ENCODE measurements at regions not wholly inside any gene's neighbourhood (a gene's known extent, or its start where the extent isn't known, plus 50 kb on each side); places are given as distances from the start of the nearest gene placed in this dataset.
"Not testable (repeated sequence)": the region's sequence is repeated elsewhere in the genome, so short reads cannot be mapped to it uniquely, and the experiment has no call there.

DNA sequence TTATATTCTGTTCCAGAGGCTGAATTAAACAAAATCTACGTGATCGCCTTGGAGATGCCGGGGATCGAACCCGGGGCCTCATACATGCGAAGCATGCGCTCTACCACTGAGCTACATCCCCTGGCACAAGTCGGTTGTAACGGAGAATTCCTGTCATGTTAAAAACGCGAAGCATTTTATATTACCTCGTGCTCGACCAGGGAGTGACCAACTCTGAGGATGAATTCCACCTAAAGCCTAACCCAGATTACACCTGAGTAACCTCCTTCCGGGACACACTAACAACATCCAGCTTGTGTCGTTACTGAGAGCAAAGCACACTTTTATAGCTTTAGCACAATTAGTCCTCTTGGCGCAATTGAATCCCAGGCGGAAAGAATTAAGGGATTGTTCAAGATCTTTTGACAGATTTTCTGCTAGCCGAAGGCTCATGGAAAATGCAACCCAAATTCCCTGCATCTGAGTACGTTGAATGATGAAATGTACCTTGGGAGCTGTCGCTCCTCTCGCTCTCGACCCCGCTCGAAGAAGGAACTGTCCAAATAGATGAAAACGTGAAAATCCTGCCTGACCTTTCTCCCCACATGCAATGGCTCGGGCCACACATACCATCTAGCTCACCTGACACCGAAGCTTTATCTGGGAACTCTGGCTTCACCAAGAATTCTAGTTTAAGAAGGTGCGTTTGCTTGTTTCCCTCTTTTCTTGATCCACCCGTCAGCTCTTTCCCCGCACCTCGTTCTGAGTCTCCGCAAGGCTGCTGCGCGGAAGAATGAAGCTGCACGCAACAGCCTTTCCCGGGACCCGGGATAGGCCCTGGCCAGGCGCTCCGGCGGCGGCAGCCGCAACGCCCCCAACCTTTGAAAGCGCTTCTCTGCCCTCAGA, 148.3 kb downstream of the GPX5 start:
- ATAC-seq (peak in 1 of 2 donors; percentile 74), DNase-seq (no peak)
- TF ChIP-seq, protein P1, sequence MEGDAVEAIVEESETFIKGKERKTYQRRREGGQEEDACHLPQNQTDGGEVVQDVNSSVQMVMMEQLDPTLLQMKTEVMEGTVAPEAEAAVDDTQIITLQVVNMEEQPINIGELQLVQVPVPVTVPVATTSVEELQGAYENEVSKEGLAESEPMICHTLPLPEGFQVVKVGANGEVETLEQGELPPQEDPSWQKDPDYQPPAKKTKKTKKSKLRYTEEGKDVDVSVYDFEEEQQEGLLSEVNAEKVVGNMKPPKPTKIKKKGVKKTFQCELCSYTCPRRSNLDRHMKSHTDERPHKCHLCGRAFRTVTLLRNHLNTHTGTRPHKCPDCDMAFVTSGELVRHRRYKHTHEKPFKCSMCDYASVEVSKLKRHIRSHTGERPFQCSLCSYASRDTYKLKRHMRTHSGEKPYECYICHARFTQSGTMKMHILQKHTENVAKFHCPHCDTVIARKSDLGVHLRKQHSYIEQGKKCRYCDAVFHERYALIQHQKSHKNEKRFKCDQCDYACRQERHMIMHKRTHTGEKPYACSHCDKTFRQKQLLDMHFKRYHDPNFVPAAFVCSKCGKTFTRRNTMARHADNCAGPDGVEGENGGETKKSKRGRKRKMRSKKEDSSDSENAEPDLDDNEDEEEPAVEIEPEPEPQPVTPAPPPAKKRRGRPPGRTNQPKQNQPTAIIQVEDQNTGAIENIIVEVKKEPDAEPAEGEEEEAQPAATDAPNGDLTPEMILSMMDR (IDR thresholded peaks at IDR 0.05), result no peak
- H3K36me3 ChIP-seq, result no peaks in the 10 kb centered on the region
- H3K4me3 ChIP-seq, result no peak overlapping the region
- no peaks in the 10 kb centered on the region for H3K9me3 ChIP-seq
- intact Hi-C loops (cut with DNase I), result no loop called here
- H3K27ac ChIP-seq, result no peak overlapping the region
- peaks cover 53% of the 10 kb centered on the region for H3K27me3 ChIP-seq (ENCODE audit: low read depth)
- peaks cover 7% of the 10 kb centered on the region for H3K4me1 ChIP-seq

DNA sequence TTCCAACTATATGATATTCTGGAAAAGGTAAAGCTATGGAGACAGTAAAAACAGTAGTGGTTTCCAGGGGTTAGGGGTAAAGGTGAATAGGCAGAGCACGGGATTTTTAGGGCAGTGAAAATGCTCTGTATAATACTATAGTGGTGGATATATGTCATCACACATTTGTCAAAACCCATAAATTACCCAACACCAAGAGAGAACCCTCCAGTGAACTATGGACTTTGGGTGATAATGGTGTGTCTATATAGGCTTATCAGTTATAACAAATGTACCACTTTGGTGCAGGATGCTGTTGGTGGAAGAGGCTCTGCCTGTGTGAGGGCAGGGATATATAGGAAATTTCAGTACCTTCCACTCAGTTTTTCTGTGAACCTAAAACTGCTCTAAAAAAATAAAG, 149.9 kb downstream of the GPX5 start:
- TF ChIP-seq, protein P1 (IDR thresholded peaks at IDR 0.05), result no peak
- H3K36me3 ChIP-seq, result no peaks in the 10 kb centered on the region
- no peak overlapping the region for H3K4me3 ChIP-seq
- no peaks in the 10 kb centered on the region for H3K9me3 ChIP-seq
- intact Hi-C loops (cut with DNase I), result no loop called here
- ATAC-seq (no peak), DNase-seq (no peak)
- no peak overlapping the region for H3K27ac ChIP-seq
- peaks cover 67% of the 10 kb centered on the region for H3K27me3 ChIP-seq (ENCODE audit: low read depth)
- H3K4me1 ChIP-seq, result peaks cover 7% of the 10 kb centered on the region

DNA sequence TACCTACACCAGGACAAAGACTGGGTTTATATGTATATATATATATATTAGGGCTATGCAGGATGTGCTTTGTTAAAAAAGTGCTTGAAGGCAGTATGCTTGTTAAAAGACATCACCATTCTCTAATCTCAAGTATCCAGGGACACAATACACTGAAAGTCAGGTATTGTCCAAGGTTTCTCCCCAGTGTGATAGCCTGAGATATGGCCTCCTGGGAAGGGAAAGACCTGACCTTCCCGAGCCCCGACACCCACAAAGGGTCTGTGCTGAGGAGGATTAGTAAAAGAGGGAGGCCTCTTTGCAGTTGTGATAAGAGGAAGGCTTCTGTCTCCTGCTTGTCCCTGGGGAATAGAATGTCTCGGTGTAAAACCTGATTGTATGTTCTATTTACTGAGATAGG, 156.9 kb downstream of the GPX5 start:
- Histone ChIP-seq H3K4me1 (no peaks in the 10 kb centered on the region), H3K27ac (no peak overlapping the region), H3K9me3 (no peaks in the 10 kb centered on the region), H3K4me3 (no peak overlapping the region), H3K27me3 (ENCODE audit: low read depth) (peaks cover 68% of the 10 kb centered on the region), H3K36me3 (no peaks in the 10 kb centered on the region)
- no peak for ATAC-seq
- intact Hi-C loops (cut with DNase I), result loop anchor here (10.0 kb wide), 1 partner anchor 332 kb away; no protein-coding TSS in a partner anchor
- TF ChIP-seq, protein P1 (IDR thresholded peaks at IDR 0.05), result no peak
- DNase-seq, result no peak

DNA sequence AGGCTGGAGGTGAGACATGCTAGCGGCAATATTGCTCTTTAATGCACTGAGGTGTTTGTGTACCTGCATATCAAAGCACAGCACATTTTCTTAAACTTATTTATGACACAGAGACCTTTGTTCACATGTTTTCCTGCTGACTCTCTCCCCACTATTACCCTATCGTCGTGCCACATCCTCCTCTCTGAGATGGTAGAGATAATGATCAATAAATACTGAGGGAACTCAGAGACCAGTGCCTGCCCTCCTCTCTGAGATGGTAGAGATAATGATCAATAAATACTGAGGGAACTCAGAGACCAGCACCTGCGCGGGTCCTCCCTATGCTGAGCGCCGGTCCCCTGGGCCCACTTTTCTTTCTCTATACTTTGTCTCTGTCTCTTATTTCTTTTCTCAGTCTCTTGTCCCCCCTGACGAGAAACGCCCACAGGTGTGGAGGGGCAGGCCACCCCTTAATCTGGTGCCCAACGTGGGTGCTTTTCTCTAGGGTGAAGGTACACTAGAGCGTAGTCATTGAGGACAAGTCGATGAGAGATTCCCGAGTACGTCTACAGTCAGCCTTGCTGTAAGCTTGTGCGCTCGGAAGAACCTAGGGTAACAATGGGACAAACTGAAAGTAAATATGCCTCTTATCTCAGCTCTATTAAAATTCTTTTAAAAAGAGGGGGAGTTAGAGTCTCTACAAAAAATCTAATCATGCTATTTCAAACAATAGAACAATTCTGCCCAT, 157.4 kb downstream of the GPX5 start:
- intact Hi-C loops (cut with DNase I), result loop anchor here (10.0 kb wide), 1 partner anchor 332 kb away; no protein-coding TSS in a partner anchor
- H3K4me3 ChIP-seq, H3K27ac ChIP-seq, H3K36me3 ChIP-seq, DNase-seq, H3K9me3 ChIP-seq, H3K4me1 ChIP-seq, ATAC-seq: not testable (repeated sequence)
- peaks cover 74% of the 10 kb centered on the region for H3K27me3 ChIP-seq (ENCODE audit: low read depth)

DNA sequence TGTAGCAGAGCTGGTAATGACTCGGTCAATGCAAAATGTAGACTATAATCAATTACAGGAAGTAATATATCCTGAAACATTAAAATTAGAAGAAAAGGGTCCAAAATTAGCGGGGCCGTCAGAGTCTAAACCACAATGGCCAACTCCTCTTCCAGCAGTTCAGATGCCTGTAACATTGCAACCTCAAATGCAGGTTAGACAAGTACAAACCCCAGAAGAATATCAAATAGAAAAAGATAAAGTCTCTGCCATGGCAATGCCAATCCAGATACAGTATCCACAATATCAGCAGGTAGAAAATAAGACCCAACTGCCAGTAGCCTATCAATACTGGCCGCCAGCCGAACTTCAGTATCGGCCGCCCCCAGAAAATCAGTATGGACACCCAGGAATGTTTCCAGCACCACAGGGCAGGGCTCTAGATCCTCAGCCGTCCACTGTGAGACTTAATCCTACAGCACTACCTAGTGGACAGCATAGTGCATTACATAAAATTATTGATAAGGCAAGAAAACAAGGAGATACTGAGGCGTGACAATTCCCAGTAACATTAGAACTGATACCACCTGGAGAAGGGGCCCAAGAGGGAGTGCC, 158.4 kb downstream of the GPX5 start:
- H3K4me3 ChIP-seq, result no peak overlapping the region
- DNase-seq (no peak), ATAC-seq (peak; percentile 56 to 70)
- no peak overlapping the region for H3K27ac ChIP-seq
- H3K36me3 ChIP-seq, result no peaks in the 10 kb centered on the region
- H3K4me1 ChIP-seq, result no peaks in the 10 kb centered on the region
- H3K9me3 ChIP-seq, result no peaks in the 10 kb centered on the region
- intact Hi-C loops (cut with DNase I), result loop anchor here (10.0 kb wide), 1 partner anchor 331 kb away; no protein-coding TSS in a partner anchor
- TF ChIP-seq, protein P1 (IDR thresholded peaks at IDR 0.05), result peak; percentile 53
- H3K27me3 ChIP-seq (ENCODE audit: low read depth), result peaks cover 73% of the 10 kb centered on the region

DNA sequence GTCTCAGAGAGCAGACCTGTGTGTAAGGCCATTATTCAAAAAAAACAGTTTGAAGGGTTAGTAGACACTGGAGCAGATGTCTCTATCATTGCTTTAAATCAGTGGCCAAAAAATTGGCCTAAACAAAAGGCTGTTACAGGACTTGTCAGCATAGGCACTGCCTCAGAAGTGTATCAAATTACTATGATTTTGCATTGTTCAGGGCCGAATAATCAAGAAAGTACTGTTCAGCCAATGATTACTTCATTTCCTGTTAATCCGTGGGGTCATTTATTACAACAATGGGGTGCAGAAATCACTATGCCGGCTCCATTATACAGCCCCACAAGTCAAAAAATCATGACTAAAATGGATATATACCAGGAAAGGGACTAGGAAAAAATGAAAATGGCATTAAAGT, 160.3 kb downstream of the GPX5 start:
- not testable (repeated sequence) for H3K4me3 ChIP-seq, H3K9me3 ChIP-seq, DNase-seq, H3K36me3 ChIP-seq, H3K4me1 ChIP-seq, H3K27ac ChIP-seq, ATAC-seq
- H3K27me3 ChIP-seq (ENCODE audit: low read depth), result peaks cover 61% of the 10 kb centered on the region
- intact Hi-C loops (cut with DNase I), result loop anchor here (10.0 kb wide), 1 partner anchor 329 kb away; no protein-coding TSS in a partner anchor

Measured in lower lobe of right lung (tissue), 2 donors.